Right atrium auricular region (tissue), 2 donors: ENCODE measurements at regions not wholly inside any gene's neighbourhood (a gene's known extent, or its start where the extent isn't known, plus 50 kb on each side); places are given as distances from the start of the nearest gene placed in this dataset.
A peak's percentile ranks its signal among the peaks of the same experiment; 100 is the strongest.

ENCODE experiments used
- DNase-seq: peaks from one replicate; pipeline ENCODE4 v3.0.0-alpha.2; 2019; ENCODE audit warnings: low spot score
- H3K27ac ChIP-seq, 2 donors: fragments of 200-600 bp; sonication (generic); 1 replicate in 1 of 2; 2 replicates in 1 of 2; pipeline ENCODE4 v1.5.1; 2016 to 2019
- H3K27me3 ChIP-seq, 2 donors: fragments of 200-600 bp; sonication (generic); one replicate each; pipeline versions ENCODE4 v1.5.1 to v1.6.0; 2017 to 2019
- H3K36me3 ChIP-seq: fragments of 200-600 bp; sonication (generic); one replicate; pipeline ENCODE4 v1.5.1; 2016
- H3K4me1 ChIP-seq, 2 donors: fragments of 200-600 bp; sonication (generic); one replicate each; pipeline versions ENCODE4 v1.5.1 to v1.6.0; 2017 to 2019
- H3K4me3 ChIP-seq, 2 donors: fragments of 200-600 bp; sonication (generic); 1 replicate in 1 of 2; 2 replicates in 1 of 2; pipeline ENCODE4 v1.5.1; 2017 to 2019; ENCODE audit warnings: mild to moderate bottlenecking in 1 of 2, moderate library complexity in 1 of 2
- H3K9me3 ChIP-seq, 2 donors: fragments of 200-600 bp; sonication (generic); one replicate each; pipeline ENCODE4 v1.5.1; 2019
- CTCF ChIP-seq, 2 donors: fragments of 200-600 bp; sonication (generic); IDR thresholded peaks; one replicate each; pipeline ENCODE4 v1.5.1; 2019; ENCODE audit warnings: antibody characterized with exemption in 2 of 2

GRCh38 chr9:13569602-13570067, 290.1 kb upstream of the MPDZ start:
- DNase-seq, result no peak
- Histone ChIP-seq H3K36me3 (no peaks in the 10 kb centered on the region), H3K27me3 (no peaks in the 10 kb centered on the region), H3K9me3 (no peaks in the 10 kb centered on the region), H3K27ac (peak overlapping the region; percentile 81 to 83), H3K4me3 (no peak overlapping the region), H3K4me1 (peaks cover 0 to 46% of the 10 kb centered on the region in 2 donors)
- no peak for TF ChIP-seq CTCF (IDR thresholded peaks at IDR 0.05)

GRCh38 chr9:13568841-13569601, 289.5 kb upstream of the MPDZ start:
- Histone ChIP-seq H3K9me3 (no peaks in the 10 kb centered on the region), H3K27ac (peak overlapping the region; percentile 81 to 83), H3K36me3 (no peaks in the 10 kb centered on the region), H3K4me1 (peaks cover 0 to 46% of the 10 kb centered on the region in 2 donors), H3K4me3 (peak overlapping the region; percentile 3 to 40), H3K27me3 (no peaks in the 10 kb centered on the region)
- DNase-seq, result no peak
- TF ChIP-seq CTCF (IDR thresholded peaks at IDR 0.05), result no peak

GRCh38 chr9:13568405-13568804, 288.9 kb upstream of the MPDZ start:
- DNase-seq, result no peak
- Histone ChIP-seq H3K27ac (peak overlapping the region; percentile 81 to 83), H3K36me3 (no peaks in the 10 kb centered on the region), H3K4me3 (peak overlapping the region; percentile 3 to 40), H3K9me3 (no peaks in the 10 kb centered on the region), H3K4me1 (peaks cover 0 to 46% of the 10 kb centered on the region in 2 donors), H3K27me3 (no peaks in the 10 kb centered on the region)
- TF ChIP-seq CTCF (IDR thresholded peaks at IDR 0.05), result no peak

- Histone ChIP-seq H3K36me3 (no peaks in the 10 kb centered on the region), H3K4me1 (peaks cover 0 to 46% of the 10 kb centered on the region in 2 donors), H3K9me3 (no peaks in the 10 kb centered on the region), H3K27ac (peak overlapping the region; percentile 81 to 83), H3K4me3 (peak overlapping the region in 1 of 2 donors; percentile 40), H3K27me3 (no peaks in the 10 kb centered on the region)
- no peak for DNase-seq
- no peak for TF ChIP-seq CTCF (IDR thresholded peaks at IDR 0.05)
Measured at GRCh38 chr9:13567833-13568232, 288.3 kb upstream of the MPDZ start.

- H3K36me3 ChIP-seq, result no peaks in the 10 kb centered on the region
- H3K9me3 ChIP-seq, result no peaks in the 10 kb centered on the region
- H3K27ac ChIP-seq, result peak overlapping the region in 1 of 2 donors; percentile 56
- TF ChIP-seq CTCF (IDR thresholded peaks at IDR 0.05), result no peak
- H3K4me1 ChIP-seq, result no peaks in the 10 kb centered on the region
- H3K27me3 ChIP-seq, result no peaks in the 10 kb centered on the region
- H3K4me3 ChIP-seq, result no peak overlapping the region
- no peak for DNase-seq
Measured at GRCh38 chr9:13557746-13558145, 278.3 kb upstream of the MPDZ start.
